ENCODE measurements at regions not wholly inside any gene's neighbourhood (a gene's known extent, or its start where the extent isn't known, plus 50 kb on each side); places are given as distances from the start of the nearest gene placed in this dataset.

DNA sequence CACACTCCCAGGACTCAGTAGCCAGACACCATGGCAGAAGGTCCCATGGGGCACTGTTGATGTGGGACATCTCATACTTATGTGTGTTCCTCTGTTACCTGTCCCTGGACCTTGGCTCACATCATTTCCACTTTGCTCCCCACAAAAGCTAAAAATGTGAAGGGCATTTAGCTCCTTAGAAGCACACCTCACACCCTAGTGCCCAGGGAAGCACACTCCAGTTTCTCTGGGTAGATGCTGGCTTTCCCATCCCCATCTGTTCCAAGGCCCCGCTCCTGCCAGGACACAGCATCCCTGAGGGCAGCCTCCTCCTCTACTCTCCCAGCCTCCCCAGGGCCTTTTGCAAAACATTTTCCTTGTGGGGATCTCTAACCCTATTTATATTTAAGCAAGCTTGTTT is 572.4 kb upstream of the MGMT start:
- H3K27ac Mint-ChIP-seq: peak overlapping the region in 1 of 3 experiments; percentile 60
- TF ChIP-seq, protein P1, sequence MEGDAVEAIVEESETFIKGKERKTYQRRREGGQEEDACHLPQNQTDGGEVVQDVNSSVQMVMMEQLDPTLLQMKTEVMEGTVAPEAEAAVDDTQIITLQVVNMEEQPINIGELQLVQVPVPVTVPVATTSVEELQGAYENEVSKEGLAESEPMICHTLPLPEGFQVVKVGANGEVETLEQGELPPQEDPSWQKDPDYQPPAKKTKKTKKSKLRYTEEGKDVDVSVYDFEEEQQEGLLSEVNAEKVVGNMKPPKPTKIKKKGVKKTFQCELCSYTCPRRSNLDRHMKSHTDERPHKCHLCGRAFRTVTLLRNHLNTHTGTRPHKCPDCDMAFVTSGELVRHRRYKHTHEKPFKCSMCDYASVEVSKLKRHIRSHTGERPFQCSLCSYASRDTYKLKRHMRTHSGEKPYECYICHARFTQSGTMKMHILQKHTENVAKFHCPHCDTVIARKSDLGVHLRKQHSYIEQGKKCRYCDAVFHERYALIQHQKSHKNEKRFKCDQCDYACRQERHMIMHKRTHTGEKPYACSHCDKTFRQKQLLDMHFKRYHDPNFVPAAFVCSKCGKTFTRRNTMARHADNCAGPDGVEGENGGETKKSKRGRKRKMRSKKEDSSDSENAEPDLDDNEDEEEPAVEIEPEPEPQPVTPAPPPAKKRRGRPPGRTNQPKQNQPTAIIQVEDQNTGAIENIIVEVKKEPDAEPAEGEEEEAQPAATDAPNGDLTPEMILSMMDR (IDR thresholded peaks at IDR 0.05; ENCODE audit: unreplicated experiment in 3 of 3): no peak
- peaks cover 4% of the 10 kb centered on the region for H3K27me3 Mint-ChIP-seq (ENCODE audit: low read depth)
- H3K4me3 Mint-ChIP-seq: no peak overlapping the region
- peaks cover 24% of the 10 kb centered on the region for H3K4me1 Mint-ChIP-seq
- H3K36me3 Mint-ChIP-seq (ENCODE audit: low read depth): no peaks in the 10 kb centered on the region
- peaks cover 5% of the 10 kb centered on the region for H3K9me3 Mint-ChIP-seq

GRCh38 chr10:128895473-128895872 is 571.6 kb upstream of the MGMT start:
- Mint-ChIP-seq H3K4me1 (peaks cover 24% of the 10 kb centered on the region), H3K4me3 (no peak overlapping the region), H3K27me3 (ENCODE audit: low read depth) (peaks cover 4% of the 10 kb centered on the region), H3K9me3 (peaks cover 2% of the 10 kb centered on the region), H3K27ac (no peak overlapping the region), H3K36me3 (ENCODE audit: low read depth) (no peaks in the 10 kb centered on the region)
- TF ChIP-seq, protein P1 (IDR thresholded peaks at IDR 0.05; ENCODE audit: unreplicated experiment in 3 of 3): no peak

GRCh38 chr10:128896116-128896795 is 570.8 kb upstream of the MGMT start:
- Mint-ChIP-seq H3K4me3 (peak overlapping the region in 2 of 3 experiments; percentile 13 to 31), H3K36me3 (ENCODE audit: low read depth) (no peaks in the 10 kb centered on the region), H3K27me3 (ENCODE audit: low read depth) (peaks cover 4% of the 10 kb centered on the region), H3K9me3 (no peaks in the 10 kb centered on the region), H3K4me1 (peaks cover 24% of the 10 kb centered on the region), H3K27ac (no peak overlapping the region)
- TF ChIP-seq, protein P1 (IDR thresholded peaks at IDR 0.05; ENCODE audit: unreplicated experiment in 3 of 3): no peak

- Mint-ChIP-seq H3K4me3 (peak overlapping the region in 2 of 3 experiments; percentile 4 to 27), H3K27ac (no peak overlapping the region), H3K9me3 (no peaks in the 10 kb centered on the region), H3K36me3 (ENCODE audit: low read depth) (no peaks in the 10 kb centered on the region), H3K4me1 (peaks cover 28% of the 10 kb centered on the region), H3K27me3 (ENCODE audit: low read depth) (peaks cover 4% of the 10 kb centered on the region)
- TF ChIP-seq, protein P1 (IDR thresholded peaks at IDR 0.05; ENCODE audit: unreplicated experiment in 3 of 3): no peak
Measured at GRCh38 chr10:128896963-128897362, 570.1 kb upstream of the MGMT start.

GRCh38 chr10:128897401-128898129 is 569.5 kb upstream of the MGMT start:
- H3K4me1 Mint-ChIP-seq: peaks cover 34% of the 10 kb centered on the region

More at GRCh38 chr10:128897401-128898129, 569.5 kb upstream of the MGMT start:
- TF ChIP-seq, protein P1 (IDR thresholded peaks at IDR 0.05; ENCODE audit: unreplicated experiment in 3 of 3): no peak
- Mint-ChIP-seq H3K27ac (no peak overlapping the region), H3K4me3 (no peak overlapping the region), H3K36me3 (ENCODE audit: low read depth) (no peaks in the 10 kb centered on the region), H3K27me3 (ENCODE audit: low read depth) (peaks cover 4% of the 10 kb centered on the region), H3K9me3 (no peaks in the 10 kb centered on the region)
